ENCODE measurements at regions not wholly inside any gene's neighbourhood (a gene's known extent, or its start where the extent isn't known, plus 50 kb on each side); places are given as distances from the start of the nearest gene placed in this dataset.

- H3K27ac ChIP-seq (ENCODE audit: extremely low read depth, low read depth, low read length): no peak overlapping the region
- TF ChIP-seq ZNF366 (tag by site-specific recombination; conservative IDR thresholded peaks at IDR 0.05) (no peak), ZBTB20 (tag by site-specific recombination; IDR thresholded peaks at IDR 0.05) (no peak), ZNF280C (tag by site-specific recombination; IDR thresholded peaks at IDR 0.05) (no peak), ZNF292 (tag by site-specific recombination; IDR thresholded peaks at IDR 0.05; ENCODE audit: borderline replicate concordance, low read depth) (no peak), ZBTB1 (tag by site-specific recombination; IDR thresholded peaks at IDR 0.05) (no peak), ZNF157 (tag by site-specific recombination; IDR thresholded peaks at IDR 0.05) (no peak), ZNF214 (tag by site-specific recombination; IDR thresholded peaks at IDR 0.05; ENCODE audit: borderline replicate concordance) (no peak), SALL2 (tag by site-specific recombination; IDR thresholded peaks at IDR 0.05; ENCODE audit: borderline replicate concordance) (no peak), KLF7 (tag by site-specific recombination; IDR thresholded peaks at IDR 0.05; ENCODE audit: borderline replicate concordance) (no peak), ZNF133 (tag by site-specific recombination; IDR thresholded peaks at IDR 0.05) (no peak), ZNF692 (tag by site-specific recombination; IDR thresholded peaks at IDR 0.05) (no peak), ZSCAN23 (tag by site-specific recombination; IDR thresholded peaks at IDR 0.05) (no peak), PBX3 (CRISPR knock-in tag; IDR thresholded peaks at IDR 0.05) (no peak), ZBTB8A (tag by site-specific recombination; IDR thresholded peaks at IDR 0.05) (no peak), ZNF174 (tag by site-specific recombination; IDR thresholded peaks at IDR 0.05) (no peak), ZSCAN16 (tag by site-specific recombination; IDR thresholded peaks at IDR 0.05) (no peak), ZNF548 (tag by site-specific recombination; IDR thresholded peaks at IDR 0.05) (no peak), SCRT2 (tag by site-specific recombination; IDR thresholded peaks at IDR 0.05) (no peak), ZNF248 (tag by site-specific recombination; IDR thresholded peaks at IDR 0.05) (no peak), ZNF626 (tag by site-specific recombination; IDR thresholded peaks at IDR 0.05) (no peak)
- ChIA-PET CTCF (no interaction called here), POLR2A (no interaction called here)
- H3K9me3 ChIP-seq (ENCODE audit: control insufficient read depth, insufficient read depth, low read depth, low read length): no peaks in the 10 kb centered on the region
- no peaks in the 10 kb centered on the region for H3K36me3 ChIP-seq (ENCODE audit: control insufficient read depth in 2 of 2, insufficient read depth in 1 of 2, low read length in 2 of 2)
- H3K4me3 ChIP-seq (ENCODE audit: low read depth, low read length): no peak overlapping the region
- no peaks in the 10 kb centered on the region for H3K4me1 ChIP-seq (ENCODE audit: control insufficient read depth, insufficient read depth, low read length)
Observed at GRCh38 chr18:30512872-30513271, 529.7 kb downstream of the DSC3 start.

GRCh38 chr18:30510882-30511281 is 531.7 kb downstream of the DSC3 start:
- Histone ChIP-seq H3K36me3 (ENCODE audit: control insufficient read depth in 2 of 2, insufficient read depth in 1 of 2, low read length in 2 of 2) (no peaks in the 10 kb centered on the region), H3K4me3 (ENCODE audit: low read depth, low read length) (no peak overlapping the region), H3K9me3 (ENCODE audit: control insufficient read depth, insufficient read depth, low read depth, low read length) (no peaks in the 10 kb centered on the region), H3K27ac (ENCODE audit: extremely low read depth, low read depth, low read length) (no peak overlapping the region), H3K4me1 (ENCODE audit: control insufficient read depth, insufficient read depth, low read length) (no peaks in the 10 kb centered on the region)
- CTCF ChIA-PET: no interaction called here
- POLR2A ChIA-PET: no interaction called here
- no peak for TF ChIP-seq ZFHX2 (tag by site-specific recombination; conservative IDR thresholded peaks at IDR 0.05)
- TF ChIP-seq ZNF311 (tag by site-specific recombination; IDR thresholded peaks at IDR 0.05; ENCODE audit: borderline replicate concordance): no peak
- TF ChIP-seq ZNF335 (tag by site-specific recombination; conservative IDR thresholded peaks at IDR 0.05): no peak
- no peak for TF ChIP-seq ZNF561 (tag by site-specific recombination; IDR thresholded peaks at IDR 0.05; ENCODE audit: borderline replicate concordance)
- no peak for TF ChIP-seq ZNF645 (tag by site-specific recombination; IDR thresholded peaks at IDR 0.05)
- no peak for TF ChIP-seq ZNF639 (tag by site-specific recombination; IDR thresholded peaks at IDR 0.05)
- no peak for TF ChIP-seq ZNF292 (tag by site-specific recombination; IDR thresholded peaks at IDR 0.05; ENCODE audit: borderline replicate concordance, low read depth)
- TF ChIP-seq ZNF777 (tag by site-specific recombination; IDR thresholded peaks at IDR 0.05; ENCODE audit: borderline replicate concordance): no peak
- no peak for TF ChIP-seq ZIC2 (tag by site-specific recombination; IDR thresholded peaks at IDR 0.05)
